T-helper 1 cell treated with Interleukin-12 subunit alpha and Interleukin-12 subunit beta and Interleukin-4 antibody, amounts not matched to agents 30 μg/mL and 1 μg/mL, for 36 hours (primary cell): ENCODE measurements at regions not wholly inside any gene's neighbourhood (a gene's known extent, or its start where the extent isn't known, plus 50 kb on each side); places are given as distances from the start of the nearest gene placed in this dataset.

Experiments used
- H3K27ac Mint-ChIP-seq: one replicate; pipeline ENCODE4 v1.8.0; 2021; ENCODE audit warnings: mild to moderate bottlenecking, mixed read lengths
- H3K27me3 Mint-ChIP-seq: one replicate; pipeline ENCODE4 v1.8.0; 2021; ENCODE audit warnings: low read depth, mixed read lengths
- H3K36me3 Mint-ChIP-seq: one replicate; pipeline ENCODE4 v1.8.0; 2021; ENCODE audit warnings: low read depth, mixed read lengths
- H3K4me1 Mint-ChIP-seq: one replicate; pipeline ENCODE4 v1.8.0; 2021; ENCODE audit warnings: low read depth, mixed read lengths
- H3K4me3 Mint-ChIP-seq: one replicate; pipeline ENCODE4 v1.8.0; 2021; ENCODE audit warnings: mild to moderate bottlenecking, moderate library complexity, mixed read lengths
- H3K9me3 Mint-ChIP-seq: one replicate; pipeline ENCODE4 v1.8.0; 2021; ENCODE audit warnings: mixed read lengths

- H3K4me3 Mint-ChIP-seq: no peak overlapping the region
- no peaks in the 10 kb centered on the region for H3K27me3 Mint-ChIP-seq
- no peak overlapping the region for H3K27ac Mint-ChIP-seq
- no peaks in the 10 kb centered on the region for H3K4me1 Mint-ChIP-seq
- H3K36me3 Mint-ChIP-seq: no peaks in the 10 kb centered on the region
- no peaks in the 10 kb centered on the region for H3K9me3 Mint-ChIP-seq
Measured at GRCh38 chr10:8768852-8769251, 714.4 kb downstream of the GATA3 start.

DNA sequence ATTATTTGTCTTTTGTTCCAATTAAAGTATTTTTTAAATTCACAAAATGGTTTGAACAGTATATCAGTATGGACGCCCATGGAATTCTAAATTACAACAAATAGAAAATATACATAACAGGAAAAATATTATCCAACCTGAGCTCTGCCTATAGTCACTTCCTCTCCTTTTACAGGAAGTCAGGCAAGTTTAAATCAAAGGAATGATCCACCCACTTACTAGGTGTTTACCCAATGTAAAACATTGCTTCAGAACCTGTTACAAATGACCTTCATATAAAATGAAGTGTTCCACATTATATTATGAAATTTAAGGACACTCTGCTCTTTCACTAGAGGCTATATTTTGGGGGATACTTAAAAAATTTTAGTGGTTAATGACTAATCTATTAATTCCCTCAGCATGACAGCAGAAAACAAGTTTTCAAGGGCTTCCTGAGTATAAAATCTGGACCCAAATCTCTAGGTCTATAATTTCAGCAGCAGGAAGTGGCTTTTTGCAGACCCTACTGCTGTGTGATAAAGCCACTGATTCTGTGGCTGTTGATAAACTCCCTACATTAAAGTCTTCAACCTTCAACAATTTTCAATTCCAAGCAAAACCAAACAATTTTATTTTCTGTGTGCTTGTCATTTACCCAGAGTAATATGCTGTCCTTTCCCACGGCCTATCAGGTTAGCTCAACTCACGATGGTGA is 722.6 kb downstream of the GATA3 start:
- H3K27ac Mint-ChIP-seq: no peak overlapping the region
- no peaks in the 10 kb centered on the region for H3K36me3 Mint-ChIP-seq
- H3K4me1 Mint-ChIP-seq: no peaks in the 10 kb centered on the region
- H3K9me3 Mint-ChIP-seq: no peaks in the 10 kb centered on the region
- no peak overlapping the region for H3K4me3 Mint-ChIP-seq
- no peaks in the 10 kb centered on the region for H3K27me3 Mint-ChIP-seq

DNA sequence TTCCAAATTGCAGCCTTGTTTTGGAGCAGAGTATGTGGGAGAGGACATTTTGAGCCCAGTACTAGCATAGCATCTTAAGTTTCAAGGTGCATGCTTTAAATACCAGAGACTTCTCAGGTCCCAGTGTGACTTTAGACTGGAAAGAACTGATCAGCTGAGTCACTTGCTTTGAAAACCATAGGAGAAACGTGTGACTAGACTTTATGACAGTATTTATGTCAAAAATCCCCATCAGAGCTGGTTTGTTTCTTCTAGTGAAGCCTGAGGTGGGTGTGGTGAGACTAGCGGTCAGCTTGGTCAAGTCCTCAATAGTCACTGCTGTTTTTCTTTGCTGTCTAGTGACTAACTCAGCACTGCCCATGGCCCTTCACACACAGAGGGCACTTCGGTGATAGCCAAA is 724.2 kb downstream of the GATA3 start:
- Mint-ChIP-seq H3K27ac (no peak overlapping the region), H3K4me3 (no peak overlapping the region), H3K36me3 (no peaks in the 10 kb centered on the region), H3K4me1 (no peaks in the 10 kb centered on the region), H3K27me3 (no peaks in the 10 kb centered on the region), H3K9me3 (no peaks in the 10 kb centered on the region)

GRCh38 chr10:8787649-8788048 is 733.2 kb downstream of the GATA3 start:
- Mint-ChIP-seq H3K27ac (no peak overlapping the region), H3K4me1 (no peaks in the 10 kb centered on the region), H3K36me3 (no peaks in the 10 kb centered on the region), H3K4me3 (no peak overlapping the region), H3K9me3 (peaks cover 30% of the 10 kb centered on the region), H3K27me3 (peaks cover 3% of the 10 kb centered on the region)

DNA sequence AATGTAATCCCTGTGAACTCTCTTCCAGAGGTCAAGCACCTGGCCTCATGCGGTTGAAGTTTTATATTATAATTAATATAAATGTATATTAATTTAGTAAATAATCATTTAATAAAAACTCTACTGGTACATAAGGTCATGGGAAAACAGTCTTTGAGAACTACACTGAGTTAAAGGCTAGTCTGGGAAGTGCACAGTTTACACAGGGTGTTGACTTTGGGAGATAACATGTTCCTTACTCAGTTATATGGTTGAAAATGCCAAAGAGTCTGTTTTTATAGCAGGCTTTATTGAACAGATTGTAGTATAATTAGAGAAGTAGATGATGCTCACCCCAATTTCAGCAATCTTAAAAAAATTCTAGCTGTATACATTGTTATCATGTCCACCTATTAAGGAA is 735.9 kb downstream of the GATA3 start:
- Mint-ChIP-seq H3K4me1 (no peaks in the 10 kb centered on the region), H3K4me3 (no peak overlapping the region), H3K9me3 (peaks cover 26% of the 10 kb centered on the region), H3K27ac (no peak overlapping the region), H3K36me3 (no peaks in the 10 kb centered on the region), H3K27me3 (peaks cover 3% of the 10 kb centered on the region)

GRCh38 chr10:8794860-8795259 is 740.4 kb downstream of the GATA3 start:
- Mint-ChIP-seq H3K4me1 (no peaks in the 10 kb centered on the region), H3K36me3 (no peaks in the 10 kb centered on the region), H3K4me3 (no peak overlapping the region), H3K27me3 (no peaks in the 10 kb centered on the region), H3K27ac (no peak overlapping the region), H3K9me3 (no peaks in the 10 kb centered on the region)

DNA sequence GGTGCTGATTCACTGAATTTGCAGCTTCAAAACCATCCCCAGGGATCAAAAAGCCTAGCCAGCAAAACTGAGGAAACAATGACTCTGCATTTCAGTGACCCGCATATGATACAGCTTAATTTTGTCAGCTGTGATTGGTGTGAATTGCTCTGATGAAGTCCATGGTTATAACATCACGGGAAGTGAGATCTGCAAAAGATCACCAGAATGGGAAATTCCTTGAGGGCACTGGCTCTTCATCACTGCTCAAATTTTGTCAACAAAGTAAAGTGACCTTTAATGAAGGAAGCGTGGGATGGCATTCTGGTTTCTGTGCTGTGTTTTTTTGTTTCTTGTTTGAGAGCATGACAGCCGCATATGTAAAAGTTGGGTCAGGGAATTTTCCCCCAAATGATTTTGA is 745.9 kb downstream of the GATA3 start:
- no peaks in the 10 kb centered on the region for H3K27me3 Mint-ChIP-seq
- no peaks in the 10 kb centered on the region for H3K36me3 Mint-ChIP-seq
- peaks cover 3% of the 10 kb centered on the region for H3K9me3 Mint-ChIP-seq
- no peak overlapping the region for H3K4me3 Mint-ChIP-seq
- no peak overlapping the region for H3K27ac Mint-ChIP-seq
- no peaks in the 10 kb centered on the region for H3K4me1 Mint-ChIP-seq

GRCh38 chr10:8803992-8804391 is 749.5 kb downstream of the GATA3 start:
- Mint-ChIP-seq H3K4me1 (no peaks in the 10 kb centered on the region), H3K27me3 (no peaks in the 10 kb centered on the region), H3K27ac (no peak overlapping the region), H3K9me3 (peaks cover 13% of the 10 kb centered on the region), H3K4me3 (no peak overlapping the region), H3K36me3 (peaks cover 3% of the 10 kb centered on the region)

DNA sequence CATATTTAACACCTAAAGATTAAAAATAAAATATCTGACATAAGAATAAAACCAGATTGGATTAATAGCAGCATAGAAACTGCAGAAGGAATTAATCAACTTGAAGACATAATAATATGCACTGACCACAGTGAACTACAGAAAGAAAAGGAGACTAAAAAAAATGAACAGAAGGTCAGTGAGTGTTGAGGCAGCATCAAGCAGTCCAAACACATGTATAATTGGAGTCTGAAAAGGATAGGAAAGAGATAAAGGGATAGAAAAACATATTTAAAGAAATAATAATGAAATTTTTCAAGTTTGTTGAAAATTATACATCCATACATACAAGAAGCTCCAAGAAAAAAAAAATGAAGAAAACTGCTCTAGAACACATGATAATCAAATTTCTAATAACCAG is 756.2 kb downstream of the GATA3 start:
- Mint-ChIP-seq H3K4me3 (no peak overlapping the region), H3K27ac (no peak overlapping the region), H3K9me3 (peaks cover 7% of the 10 kb centered on the region), H3K4me1 (no peaks in the 10 kb centered on the region), H3K36me3 (peaks cover 3% of the 10 kb centered on the region), H3K27me3 (no peaks in the 10 kb centered on the region)

GRCh38 chr10:8811201-8811600 is 756.7 kb downstream of the GATA3 start:
- Mint-ChIP-seq H3K36me3 (peaks cover 2% of the 10 kb centered on the region), H3K4me1 (no peaks in the 10 kb centered on the region), H3K27me3 (no peaks in the 10 kb centered on the region), H3K9me3 (peaks cover 4% of the 10 kb centered on the region), H3K27ac (no peak overlapping the region), H3K4me3 (no peak overlapping the region)

- no peak overlapping the region for H3K4me3 Mint-ChIP-seq
- H3K27me3 Mint-ChIP-seq: peaks cover 4% of the 10 kb centered on the region
- H3K36me3 Mint-ChIP-seq: no peaks in the 10 kb centered on the region
- H3K9me3 Mint-ChIP-seq: no peaks in the 10 kb centered on the region
- no peak overlapping the region for H3K27ac Mint-ChIP-seq
- H3K4me1 Mint-ChIP-seq: no peaks in the 10 kb centered on the region
Measured at GRCh38 chr10:8815969-8816368, 761.5 kb downstream of the GATA3 start.

GRCh38 chr10:8817299-8817698 is 762.8 kb downstream of the GATA3 start:
- Mint-ChIP-seq H3K27me3 (peaks cover 4% of the 10 kb centered on the region), H3K27ac (no peak overlapping the region), H3K4me3 (no peak overlapping the region), H3K4me1 (no peaks in the 10 kb centered on the region), H3K36me3 (no peaks in the 10 kb centered on the region), H3K9me3 (no peaks in the 10 kb centered on the region)

DNA sequence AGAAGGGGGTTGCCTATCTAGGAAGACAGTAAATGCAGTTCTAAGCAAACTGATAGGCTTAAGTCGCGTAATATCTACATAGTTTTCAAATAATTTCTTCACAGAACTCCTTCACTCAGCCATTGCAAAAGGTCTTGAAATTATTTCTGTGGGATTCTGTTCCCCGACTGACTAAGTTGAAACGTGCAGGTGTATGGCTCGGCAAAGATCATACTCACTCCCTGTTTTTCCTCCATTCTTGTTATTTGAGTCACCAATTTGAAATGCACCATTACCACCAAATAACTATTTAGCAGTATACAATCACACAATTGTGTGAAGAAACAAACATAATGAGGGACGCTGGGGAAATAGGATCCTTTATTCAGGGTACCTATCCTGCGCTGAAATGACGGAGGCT is 771.1 kb downstream of the GATA3 start:
- Mint-ChIP-seq H3K9me3 (no peaks in the 10 kb centered on the region), H3K4me1 (no peaks in the 10 kb centered on the region), H3K27me3 (no peaks in the 10 kb centered on the region), H3K4me3 (no peak overlapping the region), H3K36me3 (no peaks in the 10 kb centered on the region), H3K27ac (no peak overlapping the region)

DNA sequence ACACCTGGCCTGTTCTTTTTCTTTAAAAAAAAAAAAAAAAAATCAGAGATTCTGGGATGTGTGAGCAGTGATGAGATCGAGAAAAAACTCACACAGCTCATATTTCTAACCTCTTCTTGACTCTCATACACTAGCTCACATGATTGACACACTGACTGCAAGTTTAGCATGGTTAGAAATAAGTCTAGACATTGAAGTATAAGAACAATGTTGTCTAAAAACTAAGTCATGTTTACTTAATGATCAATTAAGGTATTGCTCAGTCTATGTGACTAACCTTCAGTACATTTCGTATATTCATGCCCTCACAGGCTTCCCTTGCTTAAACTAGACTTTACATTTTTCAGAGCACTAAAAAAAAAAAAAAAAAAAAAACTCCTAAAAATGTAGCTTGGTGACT is 775.1 kb downstream of the GATA3 start:
- H3K27ac Mint-ChIP-seq: no peak overlapping the region
- H3K9me3 Mint-ChIP-seq: no peaks in the 10 kb centered on the region
- no peaks in the 10 kb centered on the region for H3K4me1 Mint-ChIP-seq
- no peaks in the 10 kb centered on the region for H3K36me3 Mint-ChIP-seq
- peaks cover 3% of the 10 kb centered on the region for H3K27me3 Mint-ChIP-seq
- H3K4me3 Mint-ChIP-seq: no peak overlapping the region

DNA sequence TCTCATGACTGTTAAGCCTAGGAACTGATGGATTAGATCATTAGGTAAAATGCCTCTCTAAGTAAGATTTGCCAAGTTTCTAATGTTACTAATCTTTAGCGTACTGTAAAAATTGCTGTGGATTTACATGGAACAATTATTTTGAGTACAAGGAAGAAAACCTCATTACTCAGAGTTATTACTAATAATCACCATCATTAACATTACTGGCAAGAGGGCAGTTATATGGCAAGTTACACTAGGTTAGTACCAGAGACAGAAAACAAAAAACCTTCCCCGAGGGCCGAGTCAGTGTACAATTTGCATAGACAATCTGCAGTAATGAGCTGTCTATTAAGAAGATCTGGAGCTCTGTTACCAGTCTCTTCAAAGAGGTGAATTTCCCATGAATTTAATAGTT is 775.6 kb downstream of the GATA3 start:
- H3K36me3 Mint-ChIP-seq: no peaks in the 10 kb centered on the region
- H3K4me1 Mint-ChIP-seq: no peaks in the 10 kb centered on the region
- no peaks in the 10 kb centered on the region for H3K9me3 Mint-ChIP-seq
- no peak overlapping the region for H3K4me3 Mint-ChIP-seq
- H3K27ac Mint-ChIP-seq: no peak overlapping the region
- H3K27me3 Mint-ChIP-seq: peaks cover 3% of the 10 kb centered on the region

- H3K4me3 Mint-ChIP-seq: no peak overlapping the region
- H3K27ac Mint-ChIP-seq: no peak overlapping the region
- H3K9me3 Mint-ChIP-seq: no peaks in the 10 kb centered on the region
- H3K27me3 Mint-ChIP-seq: peaks cover 3% of the 10 kb centered on the region
- H3K4me1 Mint-ChIP-seq: no peaks in the 10 kb centered on the region
- no peaks in the 10 kb centered on the region for H3K36me3 Mint-ChIP-seq
Measured at GRCh38 chr10:8830876-8831275, 776.4 kb downstream of the GATA3 start.
